ENCODE measurements at regions not wholly inside any gene's neighbourhood (a gene's known extent, or its start where the extent isn't known, plus 50 kb on each side); places are given as distances from the start of the nearest gene placed in this dataset.

DNA sequence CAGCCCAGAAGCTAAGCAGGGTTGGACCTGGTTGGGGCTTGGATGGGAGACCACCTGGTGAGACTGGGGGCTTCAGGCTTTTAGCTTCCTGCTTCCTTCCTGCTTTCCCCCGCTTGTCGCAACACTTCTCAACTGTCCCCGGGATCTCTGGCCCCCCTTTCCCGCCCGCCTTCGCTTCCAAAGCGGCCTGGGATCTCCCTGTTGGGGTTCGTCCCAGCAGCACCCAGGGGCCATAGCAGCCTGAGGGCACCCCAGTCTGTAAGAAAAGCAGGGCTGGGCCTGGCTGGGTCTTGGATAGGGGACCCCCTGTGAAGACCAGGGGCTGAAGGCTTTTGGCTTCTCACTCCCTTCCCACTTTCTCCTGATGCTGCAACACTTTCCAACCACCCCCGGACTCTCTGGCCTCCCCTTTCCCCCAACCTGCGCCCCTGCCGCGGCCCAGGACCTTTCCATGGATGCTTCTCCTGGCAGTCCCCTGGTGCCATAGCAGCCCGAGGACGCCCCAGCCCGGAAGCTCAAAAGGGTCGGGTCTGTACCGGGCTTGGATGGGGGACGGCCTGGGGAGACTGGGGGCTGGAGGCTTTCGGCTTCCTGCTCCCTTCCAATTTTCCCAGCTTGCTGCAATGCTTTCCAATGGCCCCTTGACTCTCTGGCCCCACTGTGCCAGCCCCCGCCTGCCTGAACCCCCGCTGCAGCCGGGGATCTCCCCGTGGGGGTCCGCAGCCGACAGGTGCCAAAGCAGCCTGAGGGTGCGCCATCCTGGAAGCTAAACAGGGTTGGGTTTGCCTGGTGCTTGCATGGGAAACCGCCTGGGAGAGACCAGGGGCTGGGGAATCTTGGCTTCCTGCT, 2276.2 kb downstream of the TP53TG3F start:
- Histone ChIP-seq H3K27ac (no peak overlapping the region), H3K4me3 (no peak overlapping the region), H3K27me3 (no peaks in the 10 kb centered on the region), H3K4me1 (no peaks in the 10 kb centered on the region), H3K9me3 (peaks cover 0 to 11% (median 0%) of the 10 kb centered on the region in 4 donors), H3K36me3 (no peaks in the 10 kb centered on the region)
- no peak for DNase-seq
- intact Hi-C loops (cut with DNase I), result no loop called here
- 86 to 91% methylated on average over 27 of the region's 27 CpGs for WGBS, 2 donors
- TF ChIP-seq POLR2A (IDR thresholded peaks at IDR 0.05), result no peak
- no peak for TF ChIP-seq EP300 (IDR thresholded peaks at IDR 0.05)
- TF ChIP-seq CTCF (IDR thresholded peaks at IDR 0.05), result no peak
- TF ChIP-seq POLR2AphosphoS5 (IDR thresholded peaks at IDR 0.05), result no peak

GRCh38 chr16:35736546-35736945, 2277.1 kb downstream of the TP53TG3F start:
- H3K4me3 ChIP-seq, result no peak overlapping the region
- DNase-seq, result no peak
- no peak overlapping the region for H3K27ac ChIP-seq
- peaks cover 0 to 9% (median 0%) of the 10 kb centered on the region in 4 donors for H3K9me3 ChIP-seq
- intact Hi-C loops (cut with DNase I), result no loop called here
- no peaks in the 10 kb centered on the region for H3K27me3 ChIP-seq
- no peaks in the 10 kb centered on the region for H3K4me1 ChIP-seq
- no peaks in the 10 kb centered on the region for H3K36me3 ChIP-seq
- 72% methylated on average over 2 of the region's 2 CpGs for WGBS, 2 donors
- TF ChIP-seq POLR2AphosphoS5 (IDR thresholded peaks at IDR 0.05) (no peak), CTCF (IDR thresholded peaks at IDR 0.05) (no peak), EP300 (IDR thresholded peaks at IDR 0.05) (no peak), POLR2A (IDR thresholded peaks at IDR 0.05) (no peak)

DNA sequence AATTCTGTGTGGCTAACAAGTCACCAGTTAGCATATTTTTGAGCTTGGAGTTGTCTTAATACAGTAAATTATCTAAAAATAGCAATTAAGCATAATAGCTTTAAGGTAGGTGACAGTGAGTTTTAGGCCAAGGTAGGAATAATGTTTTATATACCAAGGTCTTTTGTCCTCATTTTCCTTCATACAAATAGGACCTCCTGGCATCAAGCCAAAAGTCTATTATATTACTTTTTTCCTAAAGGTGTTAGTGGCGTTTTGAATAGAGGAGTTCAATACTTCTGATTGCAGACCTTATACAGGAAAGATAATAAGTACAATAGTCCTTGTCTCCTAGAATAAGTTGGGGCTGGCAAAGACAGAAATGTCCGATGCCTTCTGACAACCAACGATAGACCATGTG, 2277.7 kb downstream of the TP53TG3F start:
- 83 to 84% methylated on average over 3 of the region's 3 CpGs for WGBS, 2 donors
- Histone ChIP-seq H3K4me1 (no peaks in the 10 kb centered on the region), H3K36me3 (no peaks in the 10 kb centered on the region), H3K4me3 (no peak overlapping the region), H3K27me3 (no peaks in the 10 kb centered on the region), H3K27ac (no peak overlapping the region), H3K9me3 (peaks cover 0 to 5% (median 0%) of the 10 kb centered on the region in 4 donors)
- TF ChIP-seq POLR2A (IDR thresholded peaks at IDR 0.05) (no peak), CTCF (IDR thresholded peaks at IDR 0.05) (no peak), EP300 (IDR thresholded peaks at IDR 0.05) (no peak), POLR2AphosphoS5 (IDR thresholded peaks at IDR 0.05) (no peak)
- no peak for DNase-seq
- intact Hi-C loops (cut with DNase I), result no loop called here

- intact Hi-C loops (cut with DNase I), result no loop called here
- H3K9me3 ChIP-seq, result peaks cover 0 to 6% (median 0%) of the 10 kb centered on the region in 4 donors
Measured at GRCh38 chr16:35741546-35741945, 2282.1 kb downstream of the TP53TG3F start.

More at GRCh38 chr16:35741546-35741945, 2282.1 kb downstream of the TP53TG3F start:
- TF ChIP-seq POLR2A (IDR thresholded peaks at IDR 0.05) (no peak), POLR2AphosphoS5 (IDR thresholded peaks at IDR 0.05) (no peak), EP300 (IDR thresholded peaks at IDR 0.05) (no peak), CTCF (IDR thresholded peaks at IDR 0.05) (no peak)
- Histone ChIP-seq H3K4me3 (no peak overlapping the region), H3K27me3 (no peaks in the 10 kb centered on the region), H3K36me3 (no peaks in the 10 kb centered on the region), H3K27ac (no peak overlapping the region), H3K4me1 (no peaks in the 10 kb centered on the region)
- WGBS, 2 donors, result 67 to 73% methylated on average over 4 of the region's 4 CpGs
- no peak for DNase-seq

Data from sigmoid colon (tissue), 6 donors.